Esophagus muscularis mucosa (tissue), 4 donors: ENCODE measurements at regions not wholly inside any gene's neighbourhood (a gene's known extent, or its start where the extent isn't known, plus 50 kb on each side); places are given as distances from the start of the nearest gene placed in this dataset.
A peak's percentile ranks its signal among the peaks of the same experiment; 100 is the strongest.

Experiments
- DNase-seq: peaks from one replicate; pipeline ENCODE4 v3.0.0-alpha.2; 2017; ENCODE audit errors: extremely low spot score
- H3K27ac ChIP-seq, 4 donors: fragments of 200-600 bp; sonication (generic); replicated peaks in 1 of 4; 1 replicate in 3 of 4; 2 replicates in 1 of 4; pipeline ENCODE4 v1.5.1; 2016 to 2019; ENCODE audit warnings: mild to moderate bottlenecking in 1 of 4
- H3K27me3 ChIP-seq, 4 donors: fragments of 200-600 bp; sonication (generic); one replicate each; pipeline versions ENCODE4 v1.5.1 to v1.6.0; 2016 to 2019
- H3K36me3 ChIP-seq, 4 donors: fragments of 200-600 bp; sonication (generic); one replicate each; pipeline ENCODE4 v1.5.1; 2016 to 2019
- H3K4me1 ChIP-seq, 4 donors: fragments of 200-600 bp; sonication (generic); one replicate each; pipeline ENCODE4 v1.5.1; 2016 to 2019
- H3K4me3 ChIP-seq, 4 donors: fragments of 200-600 bp; sonication (generic); 1 replicate in 2 of 4; 2 replicates in 2 of 4; pipeline ENCODE4 v1.5.1; 2016 to 2019; ENCODE audit warnings: mild to moderate bottlenecking in 4 of 4, moderate library complexity in 1 of 4
- H3K9me3 ChIP-seq, 4 donors: fragments of 200-600 bp; sonication (generic); 1 replicate in 3 of 4; 2 replicates in 1 of 4; pipeline ENCODE4 v1.5.1; 2016 to 2019
- CTCF ChIP-seq, 3 experiments: fragments of 200-600 bp in 2 of 3; fragments of 450-650 bp in 1 of 3; sonication (generic) in 2 of 3; IDR thresholded peaks; one replicate each; pipeline ENCODE4 v1.5.1; 2017 to 2019; ENCODE audit warnings: antibody characterized with exemption in 3 of 3, mild to moderate bottlenecking in 2 of 3, moderate library complexity in 1 of 3
- EP300 ChIP-seq: sonication (generic); formaldehyde crosslinking; IDR thresholded peaks from one replicate; pipeline ENCODE4 v1.6.1; 2017; ENCODE audit warnings: antibody characterized with exemption
- POLR2A ChIP-seq: fragments of 450-650 bp; IDR thresholded peaks from one replicate; pipeline ENCODE4 v1.6.1; 2017; ENCODE audit warnings: antibody characterized with exemption, moderate library complexity, mild to moderate bottlenecking, low read depth
- POLR2AphosphoS5 ChIP-seq, 2 donors: sonication (generic); formaldehyde crosslinking; IDR thresholded peaks; one replicate each; pipeline ENCODE4 v1.6.1; 2017; ENCODE audit warnings: antibody characterized with exemption in 2 of 2
- WGBS: methylation state at CpG from one replicate; pipeline ENCODE4 v1.1.5; 2018; 5-methylcytosine and 5-hydroxymethylcytosine counted together
- intact Hi-C: fragments of 100-400 bp; cut with DNase I; formaldehyde crosslinking; loops from one replicate; pipeline ENCODE4 v1.15.1; 2023

DNA sequence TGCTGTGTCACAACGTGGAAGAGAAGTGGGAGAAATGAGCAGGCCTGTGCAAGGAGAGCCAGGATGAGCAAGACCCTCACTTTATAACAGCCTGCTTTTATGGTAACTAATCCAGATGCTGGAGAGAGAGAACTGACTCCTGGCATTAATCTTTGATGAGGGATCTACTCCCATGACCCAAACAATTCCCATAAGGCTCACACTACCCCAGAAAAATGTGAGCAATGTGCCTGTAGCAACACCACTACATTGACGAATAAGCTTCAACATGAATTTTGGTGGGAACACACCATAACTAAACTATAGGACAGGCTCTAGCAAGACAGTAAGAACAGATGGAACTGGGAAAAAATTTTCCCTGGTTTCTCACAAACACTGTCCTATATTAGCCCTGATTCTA, 173.6 kb upstream of the PRSS58 start:
- 79% methylated on average over 2 of the region's 2 CpGs for WGBS
- H3K27me3 ChIP-seq = peaks cover 0 to 6% (median 0%) of the 10 kb centered on the region in 4 donors
- H3K9me3 ChIP-seq = no peaks in the 10 kb centered on the region
- no peaks in the 10 kb centered on the region for H3K36me3 ChIP-seq
- no peaks in the 10 kb centered on the region for H3K4me1 ChIP-seq
- intact Hi-C loops = no loop called here
- no peak for TF ChIP-seq POLR2AphosphoS5 (IDR thresholded peaks at IDR 0.05)
- no peak for TF ChIP-seq CTCF (IDR thresholded peaks at IDR 0.05)
- no peak for TF ChIP-seq POLR2A
- TF ChIP-seq EP300 = no peak
- no peak overlapping the region for H3K27ac ChIP-seq
- H3K4me3 ChIP-seq = no peak overlapping the region
- no peak for DNase-seq

GRCh38 chr7:142428094-142428493, 170.2 kb upstream of the PRSS58 start:
- Histone ChIP-seq H3K27ac (no peak overlapping the region), H3K9me3 (no peaks in the 10 kb centered on the region), H3K36me3 (no peaks in the 10 kb centered on the region), H3K4me1 (no peaks in the 10 kb centered on the region), H3K4me3 (no peak overlapping the region), H3K27me3 (peaks cover 0 to 12% (median 0%) of the 10 kb centered on the region in 4 donors)
- TF ChIP-seq EP300 = no peak
- TF ChIP-seq POLR2AphosphoS5 (IDR thresholded peaks at IDR 0.05) = no peak
- TF ChIP-seq CTCF (IDR thresholded peaks at IDR 0.05) = no peak
- no peak for TF ChIP-seq POLR2A
- 58% methylated on average over 2 of the region's 2 CpGs for WGBS
- DNase-seq = no peak
- intact Hi-C loops = no loop called here

DNA sequence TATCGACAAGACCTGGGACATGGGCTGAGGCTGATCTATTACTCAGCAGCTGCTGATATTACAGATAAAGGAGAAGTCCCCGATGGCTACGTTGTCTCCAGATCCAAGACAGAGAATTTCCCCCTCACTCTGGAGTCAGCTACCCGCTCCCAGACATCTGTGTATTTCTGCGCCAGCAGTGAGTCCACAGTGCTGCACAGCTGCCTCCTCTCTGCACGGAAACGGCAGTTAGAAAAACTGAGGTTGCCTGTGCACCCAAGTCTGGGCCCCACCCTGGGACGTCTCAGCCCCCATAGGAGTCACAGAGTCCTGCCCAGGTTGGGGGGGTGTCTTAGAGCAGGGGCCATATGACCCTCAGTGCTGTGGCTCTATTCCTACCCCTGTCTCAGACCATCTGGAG, 167.4 kb upstream of the PRSS58 start:
- Histone ChIP-seq H3K4me3 (no peak overlapping the region), H3K4me1 (no peaks in the 10 kb centered on the region), H3K36me3 (no peaks in the 10 kb centered on the region), H3K27me3 (peaks cover 0 to 12% (median 0%) of the 10 kb centered on the region in 4 donors), H3K27ac (no peak overlapping the region), H3K9me3 (no peaks in the 10 kb centered on the region)
- intact Hi-C loops = no loop called here
- peak; percentile 82 for DNase-seq
- TF ChIP-seq POLR2A (no peak), CTCF (IDR thresholded peaks at IDR 0.05) (no peak), POLR2AphosphoS5 (IDR thresholded peaks at IDR 0.05) (no peak), EP300 (no peak)
- WGBS = 75% methylated on average over 6 of the region's 8 CpGs

- no peaks in the 10 kb centered on the region for H3K36me3 ChIP-seq
- peaks cover 0 to 12% (median 0%) of the 10 kb centered on the region in 4 donors for H3K27me3 ChIP-seq
- no peak for TF ChIP-seq POLR2AphosphoS5 (IDR thresholded peaks at IDR 0.05)
- no peak for TF ChIP-seq EP300
- TF ChIP-seq CTCF (IDR thresholded peaks at IDR 0.05) = no peak
- TF ChIP-seq POLR2A = no peak
- no peak overlapping the region for H3K4me3 ChIP-seq
- no peak overlapping the region for H3K27ac ChIP-seq
- peak; percentile 39 for DNase-seq
- intact Hi-C loops = no loop called here
- no peaks in the 10 kb centered on the region for H3K4me1 ChIP-seq
- H3K9me3 ChIP-seq = no peaks in the 10 kb centered on the region
- 71% methylated on average over 4 of the region's 4 CpGs for WGBS
These were observed 164.8 kb upstream of the PRSS58 start for GRCh38 chr7:142422621-142423020.

DNA sequence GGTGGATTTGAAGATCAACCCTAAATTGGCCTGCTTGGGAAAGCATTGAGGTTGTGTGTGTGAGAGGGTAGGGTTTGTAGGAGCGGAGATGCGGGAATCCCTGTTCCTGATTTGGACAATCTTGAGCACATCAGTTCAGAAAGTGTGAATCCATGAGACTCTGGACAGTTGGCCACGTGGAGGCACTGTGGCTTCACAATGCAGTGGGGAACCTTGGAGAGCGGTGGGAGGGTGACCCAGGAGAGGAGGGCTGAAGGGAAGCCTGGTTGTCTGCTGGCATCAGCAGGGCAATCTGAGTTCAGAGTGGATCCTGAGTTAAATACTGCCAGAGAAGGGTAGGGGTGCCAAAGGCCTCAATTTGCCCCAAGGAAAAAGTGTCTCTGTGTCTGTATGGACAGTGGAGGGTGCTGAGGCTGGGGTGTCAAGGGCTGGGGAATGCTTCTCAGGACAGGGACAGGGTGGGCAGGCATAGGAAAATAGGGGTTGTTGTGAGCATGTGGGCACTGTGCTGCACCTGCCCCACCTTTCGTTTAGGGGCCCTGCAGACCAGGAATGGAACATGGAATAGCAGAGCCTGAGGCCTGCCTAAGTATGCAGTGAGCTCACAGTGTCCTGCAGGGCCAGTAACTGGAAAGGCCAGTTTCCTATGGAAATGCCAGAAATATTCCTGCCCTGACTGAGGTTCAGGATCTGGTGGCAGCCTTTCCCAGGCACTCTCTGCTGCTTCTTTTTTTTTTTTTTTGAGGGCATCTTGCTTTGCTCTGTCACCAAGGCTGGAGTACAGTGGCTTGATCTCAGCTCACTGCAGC, 162.9 kb upstream of the PRSS58 start:
- no peaks in the 10 kb centered on the region for H3K4me1 ChIP-seq
- WGBS = 53% methylated on average over 5 of the region's 5 CpGs
- TF ChIP-seq EP300 (no peak), CTCF (IDR thresholded peaks at IDR 0.05) (no peak), POLR2AphosphoS5 (IDR thresholded peaks at IDR 0.05) (no peak), POLR2A (no peak)
- H3K27ac ChIP-seq = no peak overlapping the region
- no peak overlapping the region for H3K4me3 ChIP-seq
- H3K27me3 ChIP-seq = no peaks in the 10 kb centered on the region
- intact Hi-C loops = no loop called here
- no peaks in the 10 kb centered on the region for H3K36me3 ChIP-seq
- H3K9me3 ChIP-seq = no peaks in the 10 kb centered on the region
- DNase-seq = peak; percentile 66
